PFSK-1 (cell line): ENCODE measurements at regions not wholly inside any gene's neighbourhood (a gene's known extent, or its start where the extent isn't known, plus 50 kb on each side); places are given as distances from the start of the nearest gene placed in this dataset.

Source experiments
- FOXP2 ChIP-seq: optimal IDR thresholded peaks from 2 replicates; pipeline ENCODE3; 2011; ENCODE audit warnings: borderline replicate concordance, control low read depth, inconsistent platforms; ENCODE audit not compliant: insufficient read depth; ENCODE audit errors: extremely low read length, extremely low read depth
- POLR2AphosphoS5 ChIP-seq: IDR thresholded peaks from 2 replicates; pipeline ENCODE4 v1.6.1; 2012; ENCODE audit warnings: low read depth, mild to moderate bottlenecking, control low read depth, low read length, moderate library complexity
- REST ChIP-seq, 2 experiments: IDR thresholded peaks; 2 replicates each; pipeline versions ENCODE4 v1.6.1 to v1.8.0; 2011 to 2012; ENCODE audit warnings: low read depth in 2 of 2, low read length in 2 of 2, control low read depth in 1 of 2, inconsistent platforms in 1 of 2, mild to moderate bottlenecking in 1 of 2, moderate library complexity in 1 of 2; ENCODE audit not compliant: insufficient read depth in 1 of 2
- SIN3A ChIP-seq: IDR thresholded peaks from 2 replicates; pipeline ENCODE4 v1.6.1; 2012; ENCODE audit warnings: mild to moderate bottlenecking, low read length, moderate library complexity, borderline replicate concordance; ENCODE audit not compliant: insufficient read depth
- TAF1 ChIP-seq: IDR thresholded peaks from 2 replicates; pipeline ENCODE4 v1.6.1; 2012; ENCODE audit warnings: low read length, control low read depth, borderline replicate concordance; ENCODE audit not compliant: insufficient read depth

GRCh38 chr4:128516301-128516969, 228.8 kb upstream of the PGRMC2 start:
- TF ChIP-seq SIN3A, result no peak
- no peak for TF ChIP-seq FOXP2
- TF ChIP-seq TAF1, result no peak
- no peak for TF ChIP-seq POLR2AphosphoS5
- TF ChIP-seq REST (IDR thresholded peaks at IDR 0.05; ENCODE audit: insufficient read depth in 1 of 2, low read depth in 2 of 2, low read length in 2 of 2), result no peak

GRCh38 chr4:128513664-128514484, 226.3 kb upstream of the PGRMC2 start:
- TF ChIP-seq POLR2AphosphoS5, result no peak
- TF ChIP-seq REST (IDR thresholded peaks at IDR 0.05; ENCODE audit: insufficient read depth in 1 of 2, low read depth in 2 of 2, low read length in 2 of 2), result no peak
- TF ChIP-seq FOXP2, result no peak
- no peak for TF ChIP-seq TAF1
- no peak for TF ChIP-seq SIN3A

- TF ChIP-seq FOXP2, result no peak
- no peak for TF ChIP-seq POLR2AphosphoS5
- no peak for TF ChIP-seq TAF1
- no peak for TF ChIP-seq SIN3A
- no peak for TF ChIP-seq REST (IDR thresholded peaks at IDR 0.05; ENCODE audit: insufficient read depth in 1 of 2, low read depth in 2 of 2, low read length in 2 of 2)
Measured at GRCh38 chr4:128512767-128513322, 225.2 kb upstream of the PGRMC2 start.

- TF ChIP-seq POLR2AphosphoS5 (no peak), FOXP2 (no peak), REST (IDR thresholded peaks at IDR 0.05; ENCODE audit: insufficient read depth in 1 of 2, low read depth in 2 of 2, low read length in 2 of 2) (no peak)
Measured at GRCh38 chr4:128512161-128512560, 224.5 kb upstream of the PGRMC2 start.

GRCh38 chr4:128510850-128511249, 223.2 kb upstream of the PGRMC2 start:
- TF ChIP-seq POLR2AphosphoS5 (no peak), REST (IDR thresholded peaks at IDR 0.05; ENCODE audit: insufficient read depth in 1 of 2, low read depth in 2 of 2, low read length in 2 of 2) (no peak), SIN3A (no peak), FOXP2 (no peak), TAF1 (no peak)
